ENCODE measurements at regions not wholly inside any gene's neighbourhood (a gene's known extent, or its start where the extent isn't known, plus 50 kb on each side); places are given as distances from the start of the nearest gene placed in this dataset.
A peak's percentile ranks its signal among the peaks of the same experiment; 100 is the strongest.

- H3K36me3 ChIP-seq (ENCODE audit: low read depth, missing control alignments): no peaks in the 10 kb centered on the region
- peak overlapping the region; percentile 44 to 85 for H3K27ac ChIP-seq
- TF ChIP-seq, protein P1, sequence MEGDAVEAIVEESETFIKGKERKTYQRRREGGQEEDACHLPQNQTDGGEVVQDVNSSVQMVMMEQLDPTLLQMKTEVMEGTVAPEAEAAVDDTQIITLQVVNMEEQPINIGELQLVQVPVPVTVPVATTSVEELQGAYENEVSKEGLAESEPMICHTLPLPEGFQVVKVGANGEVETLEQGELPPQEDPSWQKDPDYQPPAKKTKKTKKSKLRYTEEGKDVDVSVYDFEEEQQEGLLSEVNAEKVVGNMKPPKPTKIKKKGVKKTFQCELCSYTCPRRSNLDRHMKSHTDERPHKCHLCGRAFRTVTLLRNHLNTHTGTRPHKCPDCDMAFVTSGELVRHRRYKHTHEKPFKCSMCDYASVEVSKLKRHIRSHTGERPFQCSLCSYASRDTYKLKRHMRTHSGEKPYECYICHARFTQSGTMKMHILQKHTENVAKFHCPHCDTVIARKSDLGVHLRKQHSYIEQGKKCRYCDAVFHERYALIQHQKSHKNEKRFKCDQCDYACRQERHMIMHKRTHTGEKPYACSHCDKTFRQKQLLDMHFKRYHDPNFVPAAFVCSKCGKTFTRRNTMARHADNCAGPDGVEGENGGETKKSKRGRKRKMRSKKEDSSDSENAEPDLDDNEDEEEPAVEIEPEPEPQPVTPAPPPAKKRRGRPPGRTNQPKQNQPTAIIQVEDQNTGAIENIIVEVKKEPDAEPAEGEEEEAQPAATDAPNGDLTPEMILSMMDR (IDR thresholded peaks at IDR 0.05): no peak
- TF ChIP-seq POLR2A (IDR thresholded peaks at IDR 0.05): no peak
- no peak overlapping the region for H3K4me3 ChIP-seq
- peak; percentile 74 for DNase-seq
- intact Hi-C loops (cut with DNase I; ENCODE audit: low total_unique reads): no loop called here
- H3K4me1 ChIP-seq: peaks cover 26% of the 10 kb centered on the region
- 37 to 44% methylated on average over 10 of the region's 10 CpGs for WGBS, 2 donors
- H3K9me3 ChIP-seq: no peaks in the 10 kb centered on the region
- no peaks in the 10 kb centered on the region for H3K27me3 ChIP-seq
These were observed 108.2 kb upstream of the OLIG2 start for GRCh38 chr21:32917362-32918135.

GRCh38 chr21:32918478-32919120 lies 107.1 kb upstream of the OLIG2 start:
- H3K27ac ChIP-seq: peak overlapping the region in 1 of 2 donors; percentile 85
- no peaks in the 10 kb centered on the region for H3K36me3 ChIP-seq (ENCODE audit: low read depth, missing control alignments)
- peaks cover 26% of the 10 kb centered on the region for H3K4me1 ChIP-seq
- intact Hi-C loops (cut with DNase I; ENCODE audit: low total_unique reads): no loop called here
- WGBS, 2 donors: 65 to 72% methylated on average over 11 of the region's 11 CpGs
- no peaks in the 10 kb centered on the region for H3K9me3 ChIP-seq
- H3K4me3 ChIP-seq: no peak overlapping the region
- TF ChIP-seq, protein P1 (IDR thresholded peaks at IDR 0.05): no peak
- TF ChIP-seq POLR2A (IDR thresholded peaks at IDR 0.05): no peak
- DNase-seq: no peak
- no peaks in the 10 kb centered on the region for H3K27me3 ChIP-seq

DNA sequence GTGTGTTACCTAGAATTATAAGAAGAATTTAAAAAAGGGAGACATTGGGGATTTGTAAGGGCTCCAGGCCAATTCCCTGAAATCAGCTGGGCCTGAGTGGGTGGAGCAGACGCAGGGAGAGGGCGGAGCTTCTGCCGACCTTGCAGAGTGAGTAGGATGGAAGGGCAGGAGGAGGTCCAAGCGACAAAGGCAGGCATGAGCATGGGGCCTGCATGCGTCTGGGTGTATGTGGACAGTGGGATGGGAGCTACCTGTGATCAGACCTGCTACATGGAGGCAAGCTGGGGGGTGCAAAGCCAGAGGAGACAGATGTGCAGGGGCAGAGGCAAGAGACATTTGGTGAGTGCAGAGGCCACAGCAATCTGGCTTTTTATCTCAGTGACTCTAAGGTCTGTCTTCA lies 105.3 kb upstream of the OLIG2 start:
- WGBS, 2 donors: 68 to 73% methylated on average over 5 of the region's 5 CpGs
- TF ChIP-seq, protein P1 (IDR thresholded peaks at IDR 0.05): no peak
- no peak for TF ChIP-seq POLR2A (IDR thresholded peaks at IDR 0.05)

GRCh38 chr21:32921632-32922230 lies 104.0 kb upstream of the OLIG2 start:
- TF ChIP-seq POLR2A (IDR thresholded peaks at IDR 0.05): no peak
- TF ChIP-seq, protein P1 (IDR thresholded peaks at IDR 0.05): peak in 1 of 3 experiments; percentile 27
- H3K4me1 ChIP-seq: peaks cover 21% of the 10 kb centered on the region
- no peak overlapping the region for H3K27ac ChIP-seq
- H3K27me3 ChIP-seq: no peaks in the 10 kb centered on the region
- WGBS, 2 donors: 76 to 84% methylated on average over 7 of the region's 7 CpGs
- DNase-seq: peak; percentile 64
- no peak overlapping the region for H3K4me3 ChIP-seq
- no peaks in the 10 kb centered on the region for H3K9me3 ChIP-seq
- H3K36me3 ChIP-seq (ENCODE audit: low read depth, missing control alignments): no peaks in the 10 kb centered on the region
- intact Hi-C loops (cut with DNase I; ENCODE audit: low total_unique reads): no loop called here

More for the DNA sequence above, 105.3 kb upstream of the OLIG2 start:
- Histone ChIP-seq H3K4me3 (no peak overlapping the region), H3K4me1 (peaks cover 26% of the 10 kb centered on the region), H3K27ac (no peak overlapping the region), H3K9me3 (no peaks in the 10 kb centered on the region), H3K27me3 (no peaks in the 10 kb centered on the region), H3K36me3 (ENCODE audit: low read depth, missing control alignments) (no peaks in the 10 kb centered on the region)
- intact Hi-C loops (cut with DNase I; ENCODE audit: low total_unique reads): no loop called here
- no peak for DNase-seq
